Bronchial epithelial cell (primary cell): ENCODE measurements at regions not wholly inside any gene's neighbourhood (a gene's known extent, or its start where the extent isn't known, plus 50 kb on each side); places are given as distances from the start of the nearest gene placed in this dataset.

Experiments
- DNase-seq: peaks from one replicate; pipeline ENCODE4 v3.0.0-alpha.2; 2010; ENCODE audit warnings: low read depth
- FAIRE-seq: peaks from 2 replicates; lab custom pipeline; 2011; peaks lifted over from hg19 to GRCh38; lab: Jason Lieb, UNC
- H3K27me3 ChIP-seq: 2 replicates; pipeline ENCODE4 v1.5.1; 2011; ENCODE audit warnings: low read length; ENCODE audit not compliant: control insufficient read depth, insufficient read depth
- H3K36me3 ChIP-seq: 2 replicates; pipeline ENCODE4 v1.5.1; 2011; ENCODE audit warnings: low read length; ENCODE audit not compliant: control insufficient read depth, insufficient read depth
- H3K4me3 ChIP-seq: 2 replicates; pipeline ENCODE4 v1.5.1; 2011; ENCODE audit warnings: mild to moderate bottlenecking, low read depth, low read length, control low read depth
- CTCF ChIP-seq: IDR thresholded peaks from 2 replicates; pipeline ENCODE4 v1.5.1; 2011; ENCODE audit warnings: mild to moderate bottlenecking, moderate library complexity, low read length, control low read depth, inconsistent platforms; ENCODE audit not compliant: insufficient read depth, severe bottlenecking

GRCh38 chr11:15852179-15852578 is 504.2 kb downstream of the SOX6 start:
- TF ChIP-seq CTCF = peak; percentile 57
- DNase-seq (peak; percentile 46), FAIRE-seq (no peak)
- no peak overlapping the region for H3K4me3 ChIP-seq
- no peaks in the 10 kb centered on the region for H3K27me3 ChIP-seq
- H3K36me3 ChIP-seq = no peaks in the 10 kb centered on the region

GRCh38 chr11:15854245-15854644 is 502.1 kb downstream of the SOX6 start:
- Histone ChIP-seq H3K36me3 (no peaks in the 10 kb centered on the region), H3K27me3 (no peaks in the 10 kb centered on the region), H3K4me3 (no peak overlapping the region)
- DNase-seq (no peak), FAIRE-seq (no peak)
- no peak for TF ChIP-seq CTCF

GRCh38 chr11:15858881-15859280 is 497.5 kb downstream of the SOX6 start:
- no peak for DNase-seq
- Histone ChIP-seq H3K27me3 (no peaks in the 10 kb centered on the region), H3K36me3 (no peaks in the 10 kb centered on the region), H3K4me3 (no peak overlapping the region)
- no peak for TF ChIP-seq CTCF
- FAIRE-seq = no peak

- H3K36me3 ChIP-seq = no peaks in the 10 kb centered on the region
- no peak for DNase-seq
- H3K4me3 ChIP-seq = no peak overlapping the region
- TF ChIP-seq CTCF = no peak
- H3K27me3 ChIP-seq = no peaks in the 10 kb centered on the region
- FAIRE-seq = no peak
These were observed 496.9 kb downstream of the SOX6 start for GRCh38 chr11:15859411-15859810.

GRCh38 chr11:15861256-15861655 is 495.1 kb downstream of the SOX6 start:
- Histone ChIP-seq H3K36me3 (no peaks in the 10 kb centered on the region), H3K4me3 (no peak overlapping the region), H3K27me3 (no peaks in the 10 kb centered on the region)
- no peak for DNase-seq
- no peak for TF ChIP-seq CTCF
- no peak for FAIRE-seq

GRCh38 chr11:15863411-15863810 is 492.9 kb downstream of the SOX6 start:
- Histone ChIP-seq H3K4me3 (no peak overlapping the region), H3K36me3 (no peaks in the 10 kb centered on the region), H3K27me3 (no peaks in the 10 kb centered on the region)
- DNase-seq (no peak), FAIRE-seq (no peak)
- TF ChIP-seq CTCF = no peak
